Endothelial cell of umbilical vein (primary cell): ENCODE measurements at regions not wholly inside any gene's neighbourhood (a gene's known extent, or its start where the extent isn't known, plus 50 kb on each side); places are given as distances from the start of the nearest gene placed in this dataset.

Experiments
- BruUV-seq: library from RNA; stranded (reverse); fragments of 400-500 nt; replicated peaks from 2 replicates; lab custom pipeline; 2021; lab: Mats Ljungman, UMichigan
- CTCF ChIA-PET: fragments of 300-600, 350-600 bp; sonication (Branson Sonifier 250); formaldehyde crosslinking; loops from one replicate; lab custom pipeline; 2021; ENCODE audit warnings: antibody characterized with exemption, inconsistent platforms; lab: Charles Lee
- POLR2A ChIA-PET: fragments of 300-600, 350-600 bp; sonication (Branson Sonifier 250); formaldehyde crosslinking; loops from one replicate; lab custom pipeline; 2021; ENCODE audit warnings: antibody characterized with exemption, inconsistent platforms; lab: Charles Lee
- DNase-seq: peaks from one replicate; pipeline ENCODE4 v3.0.0-alpha.2; 2011; ENCODE audit warnings: low read depth, low spot score
- FAIRE-seq: peaks from 2 replicates; lab custom pipeline; 2011; peaks lifted over from hg19 to GRCh38; lab: Jason Lieb, UNC
- H2AFZ ChIP-seq: 2 replicates; pipeline ENCODE4 v1.6.0; 2012; ENCODE audit warnings: low read depth, low read length, control low read depth, inconsistent platforms
- H3K27ac ChIP-seq: 2 replicates; pipeline ENCODE4 v1.5.1; 2011; ENCODE audit warnings: low read depth, mild to moderate bottlenecking, control low read depth, low read length, moderate library complexity; ENCODE audit not compliant: insufficient read depth
- H3K27me3 ChIP-seq, 2 experiments: 2 replicates each; pipeline versions ENCODE4 v1.6.0 to v1.6.1; 2011; ENCODE audit warnings: low read length in 2 of 2, mixed read lengths in 1 of 2; ENCODE audit not compliant: control insufficient read depth in 2 of 2, insufficient read depth in 2 of 2
- H3K36me3 ChIP-seq, 2 experiments: 2 replicates in 1 of 2; 3 replicates in 1 of 2; pipeline ENCODE4 v1.5.1; 2011; ENCODE audit warnings: low read length in 2 of 2, mild to moderate bottlenecking in 1 of 2, moderate library complexity in 1 of 2; ENCODE audit not compliant: control insufficient read depth in 2 of 2, insufficient read depth in 2 of 2; ENCODE audit errors: extremely low read depth in 1 of 2
- H3K4me1 ChIP-seq: 3 replicates; pipeline ENCODE4 v1.5.1; 2011; ENCODE audit warnings: mild to moderate bottlenecking, low read length; ENCODE audit not compliant: control insufficient read depth, insufficient read depth; ENCODE audit errors: extremely low read depth
- H3K4me2 ChIP-seq: 2 replicates; pipeline ENCODE4 v1.6.1; 2011; ENCODE audit warnings: low read length, control low read depth, mixed read lengths; ENCODE audit not compliant: insufficient read depth
- H3K4me3 ChIP-seq, 3 experiments: fragments of 200-600 bp in 1 of 3; sonication (generic), shearing (Covaris generic) in 1 of 3; replicated peaks in 1 of 3; 2 replicates each; pipeline ENCODE4 v1.5.1; 2011 to 2016; ENCODE audit warnings: control low read depth in 3 of 3, low read length in 3 of 3, mild to moderate bottlenecking in 2 of 3, inconsistent platforms in 1 of 3, low read depth in 1 of 3, moderate library complexity in 1 of 3; ENCODE audit not compliant: insufficient read depth in 1 of 3
- H3K79me2 ChIP-seq: 2 replicates; pipeline ENCODE4 v1.6.0; 2012; ENCODE audit warnings: low read length, inconsistent platforms; ENCODE audit not compliant: control insufficient read depth, insufficient read depth
- H3K9ac ChIP-seq: replicated peaks from 2 replicates; pipeline ENCODE3; 2011; ENCODE audit warnings: low read length, control low read depth; ENCODE audit not compliant: insufficient read depth; ENCODE audit errors: extremely low read depth
- H3K9me1 ChIP-seq: replicated peaks from 3 replicates; pipeline ENCODE4 v1.6.0; 2011; ENCODE audit warnings: mild to moderate bottlenecking, low read length; ENCODE audit not compliant: control insufficient read depth, insufficient read depth; ENCODE audit errors: extremely low read depth
- H3K9me3 ChIP-seq: replicated peaks from 2 replicates; pipeline ENCODE4 v1.5.1; 2012; ENCODE audit warnings: low read length, inconsistent platforms; ENCODE audit not compliant: control insufficient read depth, insufficient read depth
- H4K20me1 ChIP-seq: replicated peaks from 2 replicates; pipeline ENCODE3; 2011; ENCODE audit warnings: mild to moderate bottlenecking, low read length; ENCODE audit not compliant: control insufficient read depth, insufficient read depth; ENCODE audit errors: extremely low read depth
- CTCF ChIP-seq, 2 donors: IDR thresholded peaks; 1 replicate in 1 of 2; 2 replicates in 1 of 2; pipeline ENCODE4 v1.5.1; 2011; ENCODE audit warnings: low read length in 2 of 2, mild to moderate bottlenecking in 2 of 2, moderate library complexity in 2 of 2, control low read depth in 1 of 2, inconsistent platforms in 1 of 2, low read depth in 1 of 2; ENCODE audit not compliant: insufficient read depth in 1 of 2; ENCODE audit errors: extremely low read depth in 1 of 2
- EZH2 ChIP-seq: IDR thresholded peaks from 2 replicates; pipeline ENCODE4 v1.6.1; 2012; ENCODE audit warnings: borderline replicate concordance, low read depth, mild to moderate bottlenecking, moderate library complexity, low read length, inconsistent platforms; ENCODE audit not compliant: severe bottlenecking
- FOS ChIP-seq: IDR thresholded peaks from 2 replicates; pipeline ENCODE4 v1.6.1; 2011; ENCODE audit warnings: mild to moderate bottlenecking, low read length, moderate library complexity, borderline replicate concordance; ENCODE audit not compliant: insufficient read depth
- GATA2 ChIP-seq: IDR thresholded peaks from 2 replicates; pipeline ENCODE4 v1.7.0; 2011; ENCODE audit warnings: low read depth, mild to moderate bottlenecking, moderate library complexity, mixed read lengths, low read length; ENCODE audit not compliant: insufficient read length, insufficient read depth
- JUN ChIP-seq: IDR thresholded peaks from 2 replicates; pipeline ENCODE4 v1.6.1; 2011; ENCODE audit warnings: borderline replicate concordance, low read depth; ENCODE audit not compliant: insufficient read length, insufficient read depth
- MYC ChIP-seq: IDR thresholded peaks from one replicate; pipeline ENCODE4 v1.6.1; 2011; ENCODE audit warnings: mild to moderate bottlenecking, low read depth, low read length
- POLR2A ChIP-seq: IDR thresholded peaks from 2 replicates; pipeline ENCODE4 v1.6.1; 2012; ENCODE audit warnings: low read depth, mild to moderate bottlenecking, control low read depth, low read length
- POLR2AphosphoS5 ChIP-seq: IDR thresholded peaks from 2 replicates; pipeline ENCODE4 v1.6.1; 2012; ENCODE audit warnings: low read depth, mild to moderate bottlenecking, control low read depth, low read length, moderate library complexity; ENCODE audit not compliant: insufficient read depth
- dilution Hi-C: fragments of 300-500 bp; cut with MboI; formaldehyde crosslinking; loops from one replicate; pipeline ENCODE4 v1.15.0; 2019; ENCODE audit warnings: low sequenced_read_pairs; ENCODE audit not compliant: extremely low pct_ligation_motif_present
- intact Hi-C: fragments of 100-400 bp; cut with micrococcal nuclease; formaldehyde crosslinking; loops from one replicate; pipeline ENCODE4 v1.10.0; 2022

- Histone ChIP-seq H3K4me2 (no peak overlapping the region), H3K27me3 (peaks cover 3 to 8% of the 10 kb centered on the region in 2 experiments), H3K36me3 (no peaks in the 10 kb centered on the region), H3K27ac (no peak overlapping the region), H3K4me3 (no peak overlapping the region), H3K4me1 (no peaks in the 10 kb centered on the region), H3K9ac (no peak overlapping the region), H4K20me1 (no peaks in the 10 kb centered on the region), H3K79me2 (no peaks in the 10 kb centered on the region), H2AFZ (no peak overlapping the region), H3K9me3 (no peaks in the 10 kb centered on the region), H3K9me1 (no peaks in the 10 kb centered on the region)
- ChIA-PET POLR2A (interaction anchor here (0.6 kb wide), 1 partner anchor 71 kb away, joined by 3 read pairs; no protein-coding TSS in a partner anchor), CTCF (no interaction called here)
- TF ChIP-seq JUN (no peak), GATA2 (no peak), POLR2AphosphoS5 (no peak), FOS (no peak), CTCF (IDR thresholded peaks at IDR 0.05; ENCODE audit: extremely low read depth in 1 of 2, insufficient read depth in 1 of 2, low read depth in 1 of 2, low read length in 2 of 2) (no peak), POLR2A (no peak), EZH2 (no peak), MYC (no peak)
- intact Hi-C loops (loop anchor here (10.0 kb wide), 1 partner anchor 524 kb away; the partner anchor contains the start of gene FZD1), dilution Hi-C loops (no loop called here)
- BruUV-seq: no TSS peak
- DNase-seq (no peak), FAIRE-seq (no peak)
These were observed 91.4 kb downstream of the MTERF1 start for GRCh38 chr7:91789086-91789485.
